HG03354 (cell line): ENCODE measurements at regions not wholly inside any gene's neighbourhood (a gene's known extent, or its start where the extent isn't known, plus 50 kb on each side); places are given as distances from the start of the nearest gene placed in this dataset.
"Not testable (repeated sequence)": the region's sequence is repeated elsewhere in the genome, so short reads cannot be mapped to it uniquely, and the experiment has no call there.

Experiments
- ATAC-seq: cut with Tn5 transposase; IDR thresholded peaks from one replicate; pipeline ENCODE4 v1.9.1; 2021; ENCODE audit warnings: mild to moderate bottlenecking; ENCODE audit not compliant: unreplicated experiment, poor library complexity, severe bottlenecking

- ATAC-seq, result no peak
Measured at GRCh38 chr13:87553142-87553541, 118.0 kb upstream of the SLITRK5 start.

- ATAC-seq, result no peak
Measured at GRCh38 chr13:87554045-87554444, 117.1 kb upstream of the SLITRK5 start.

- no peak for ATAC-seq
Measured at GRCh38 chr13:87557788-87558187, 113.4 kb upstream of the SLITRK5 start.

- ATAC-seq, result not testable (repeated sequence)
Measured at GRCh38 chr13:87561580-87561979, 109.6 kb upstream of the SLITRK5 start.

- ATAC-seq, result no peak
Measured at GRCh38 chr13:87570669-87571068, 100.5 kb upstream of the SLITRK5 start.

GRCh38 chr13:87582399-87582798, 88.8 kb upstream of the SLITRK5 start:
- no peak for ATAC-seq

GRCh38 chr13:87590518-87590917, 80.7 kb upstream of the SLITRK5 start:
- ATAC-seq, result no peak

GRCh38 chr13:87604437-87604836, 66.7 kb upstream of the SLITRK5 start:
- ATAC-seq, result not testable (repeated sequence)

GRCh38 chr13:87607266-87607665, 63.9 kb upstream of the SLITRK5 start:
- ATAC-seq, result no peak

GRCh38 chr13:87614276-87614675, 56.9 kb upstream of the SLITRK5 start:
- ATAC-seq, result no peak
